ENCODE measurements at regions not wholly inside any gene's neighbourhood (a gene's known extent, or its start where the extent isn't known, plus 50 kb on each side); places are given as distances from the start of the nearest gene placed in this dataset.

GRCh38 chr2:160672211-160672610 lies 178.6 kb upstream of the RBMS1 start:
- no peak for TF ChIP-seq CTCF (IDR thresholded peaks at IDR 0.05; ENCODE audit: insufficient read depth, low read length)
- no peak for TF ChIP-seq POLR2AphosphoS5 (IDR thresholded peaks at IDR 0.05; ENCODE audit: low read depth)
- TF ChIP-seq REST (IDR thresholded peaks at IDR 0.05; ENCODE audit: insufficient replicate concordance, low read depth), result no peak
- TF ChIP-seq GABPA (IDR thresholded peaks at IDR 0.05; ENCODE audit: low read depth), result no peak
